HG02885 (cell line): ENCODE measurements at regions not wholly inside any gene's neighbourhood (a gene's known extent, or its start where the extent isn't known, plus 50 kb on each side); places are given as distances from the start of the nearest gene placed in this dataset.

ENCODE experiments used
- ATAC-seq: cut with Tn5 transposase; IDR thresholded peaks from one replicate; pipeline ENCODE4 v1.9.1; 2021; ENCODE audit warnings: mild to moderate bottlenecking; ENCODE audit not compliant: unreplicated experiment, poor library complexity

DNA sequence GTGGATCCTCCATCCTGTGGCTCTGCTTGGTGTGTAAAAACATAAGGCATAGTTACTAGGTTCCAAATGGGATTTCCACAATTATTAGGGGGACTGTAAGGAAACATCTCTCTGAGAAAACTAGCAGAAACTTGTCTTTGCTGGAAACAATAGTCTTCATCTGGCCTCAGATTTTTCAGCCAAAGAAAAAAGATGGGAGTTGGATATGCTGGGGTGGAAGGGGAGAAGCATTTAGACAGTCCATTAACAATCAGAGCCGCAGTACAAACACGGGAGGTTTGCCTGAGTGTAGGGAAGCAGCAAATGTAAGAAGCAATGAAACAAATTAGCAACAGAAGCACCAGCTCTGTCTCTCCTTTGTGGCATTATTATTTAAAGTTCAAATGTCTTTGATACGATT is 402.7 kb upstream of the ZNF608 start:
- ATAC-seq: no peak

DNA sequence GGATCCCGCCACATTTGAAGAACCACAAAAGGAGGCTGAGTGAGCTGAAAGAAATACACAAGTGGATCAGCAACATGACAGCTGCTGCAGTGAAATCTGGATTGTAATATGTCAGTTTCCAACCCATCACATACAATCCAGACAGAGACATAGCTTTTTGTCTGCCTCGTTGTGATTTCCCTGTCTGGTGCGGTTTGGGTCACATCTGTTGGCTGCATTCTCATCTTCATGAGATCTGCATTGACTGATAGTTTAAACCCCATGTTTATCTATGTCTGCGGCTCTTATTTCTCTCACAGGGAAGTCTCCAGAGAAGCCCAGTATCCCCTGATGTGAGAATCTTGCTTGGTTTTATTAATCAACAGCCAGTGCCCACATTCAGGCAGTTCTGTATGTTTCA is 403.1 kb upstream of the ZNF608 start:
- no peak for ATAC-seq

DNA sequence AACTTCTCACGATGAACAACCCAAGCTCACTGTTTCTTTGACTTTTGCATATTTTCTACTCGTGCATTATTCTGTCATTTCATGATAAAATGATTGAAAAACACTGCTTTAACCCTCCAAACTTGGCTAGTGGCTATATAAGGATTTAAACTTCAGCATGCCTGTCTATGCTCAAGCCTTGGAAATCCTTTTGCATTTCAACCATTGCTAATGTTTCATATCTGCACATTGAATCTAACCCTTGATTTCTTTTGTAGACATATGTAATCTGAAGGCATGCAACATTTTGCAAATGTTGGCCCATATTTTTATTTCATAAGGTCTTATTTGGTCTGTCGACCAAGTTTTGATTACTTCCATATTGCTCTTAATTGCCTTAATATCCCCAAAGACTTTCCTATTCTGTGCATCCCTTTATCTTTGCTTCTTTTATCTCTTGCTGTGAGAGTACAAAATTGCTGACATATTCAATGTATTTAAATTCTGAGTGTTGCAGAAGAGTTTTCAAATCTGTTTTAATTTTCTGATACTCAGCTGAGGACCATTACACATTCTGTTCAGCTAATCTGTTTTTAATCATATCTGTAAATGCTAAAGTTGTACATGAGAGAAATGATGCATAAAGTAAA is 403.7 kb upstream of the ZNF608 start:
- ATAC-seq: no peak

DNA sequence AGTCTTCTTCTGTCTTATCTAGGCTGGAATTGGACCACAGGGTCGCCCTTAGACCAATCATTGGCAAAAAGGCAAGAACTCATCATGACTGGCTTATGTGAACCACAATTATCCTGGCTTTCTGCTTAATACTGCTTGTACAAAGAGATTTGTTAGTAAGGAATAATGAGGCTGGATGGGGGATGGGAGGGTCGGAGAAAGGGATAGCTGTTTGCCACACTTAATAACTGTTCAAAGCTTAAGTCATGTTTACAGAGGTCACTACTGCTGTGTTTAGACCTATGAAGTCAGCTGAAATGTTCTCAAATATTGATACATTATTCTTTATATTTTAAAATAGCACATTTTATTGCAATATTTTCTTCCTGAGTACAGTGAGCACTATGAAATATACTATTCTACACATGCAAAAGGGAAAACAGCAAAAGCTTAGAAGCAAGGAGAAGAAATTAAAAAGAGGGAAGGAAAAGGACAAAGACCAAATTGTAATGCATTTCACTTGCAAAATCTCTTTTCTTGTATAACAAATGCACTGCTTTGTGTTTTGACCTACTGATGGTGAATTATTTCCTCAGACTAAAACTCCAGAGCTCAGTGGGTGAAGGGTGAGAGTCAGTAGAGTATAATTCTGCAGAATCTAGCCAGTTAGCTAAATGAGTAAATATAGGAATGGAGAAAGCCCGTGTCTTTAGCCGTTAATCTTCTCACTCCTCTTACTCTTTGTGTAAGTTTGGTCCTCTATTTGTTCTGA is 404.9 kb upstream of the ZNF608 start:
- no peak for ATAC-seq

DNA sequence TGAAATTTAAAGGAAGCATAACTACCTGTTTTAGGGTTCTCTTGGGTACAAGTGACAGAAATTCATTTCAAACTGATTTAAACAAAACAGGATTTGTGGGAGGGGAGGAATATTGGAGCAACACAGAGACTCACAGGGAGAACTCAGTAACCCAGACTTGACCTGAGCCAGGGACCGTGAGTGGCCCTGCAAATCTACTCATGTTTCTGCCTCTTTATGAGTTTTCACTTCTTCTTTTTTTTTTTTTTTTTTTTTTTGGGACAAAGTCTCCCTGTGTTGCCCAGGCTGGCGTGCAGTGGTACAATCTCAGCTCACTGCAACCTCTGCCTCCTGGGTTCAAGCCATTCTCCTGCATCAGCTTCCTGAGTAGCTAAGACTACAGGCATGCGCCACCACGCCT is 405.6 kb upstream of the ZNF608 start:
- ATAC-seq: peak; percentile 85

DNA sequence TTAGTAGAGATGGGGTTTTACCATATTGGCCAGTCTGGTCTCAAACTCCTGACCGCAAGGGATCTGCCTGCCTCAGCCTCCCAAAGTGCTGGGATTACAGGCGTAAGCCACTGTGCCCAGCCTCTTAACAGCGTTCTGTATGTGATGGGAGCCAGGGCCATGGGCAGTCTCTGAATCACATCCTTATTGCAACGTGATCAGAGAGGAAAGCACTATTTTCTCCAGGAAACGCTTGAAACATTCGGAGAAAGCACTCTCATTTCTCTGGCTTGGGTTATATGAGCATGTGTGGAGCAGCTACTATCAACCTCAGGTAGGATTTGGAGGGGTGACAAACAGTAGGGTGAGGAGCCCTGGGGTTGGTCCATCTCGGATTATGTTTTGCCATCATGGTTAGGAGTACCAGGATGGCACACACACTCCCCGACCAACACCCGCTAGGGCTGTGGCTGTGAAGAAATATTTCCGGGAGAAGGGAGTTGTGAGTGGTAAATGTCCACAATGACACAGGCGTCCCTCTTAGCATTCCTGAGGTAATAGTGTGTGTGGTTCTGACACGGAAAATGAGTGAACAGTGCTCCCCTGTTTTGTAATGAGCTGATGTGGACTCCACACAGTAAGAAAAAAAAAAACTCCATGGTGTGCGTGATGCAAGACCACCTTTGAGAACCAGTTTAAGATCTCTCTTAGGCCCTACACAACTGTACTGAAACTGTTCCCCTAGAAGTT is 406.2 kb upstream of the ZNF608 start:
- peak; percentile 19 for ATAC-seq

DNA sequence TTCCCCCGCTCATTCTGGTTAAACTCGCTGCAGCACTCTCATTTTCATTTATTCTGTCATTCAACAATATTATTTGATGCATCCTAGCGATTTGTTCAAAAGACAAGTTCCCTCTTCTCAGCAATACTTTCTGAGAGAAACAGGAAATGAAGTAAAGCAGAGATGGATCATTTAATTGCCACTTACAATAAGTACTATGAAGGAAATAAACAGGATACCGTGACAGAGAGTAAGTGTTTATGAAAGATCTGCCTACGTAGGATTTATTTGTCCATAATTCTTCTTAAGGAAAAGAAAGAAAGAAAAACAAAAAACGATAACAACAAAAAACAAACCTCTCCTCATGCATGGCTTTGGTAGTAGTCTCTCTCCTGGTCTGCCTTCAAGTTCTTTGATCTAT is 406.8 kb upstream of the ZNF608 start:
- no peak for ATAC-seq

DNA sequence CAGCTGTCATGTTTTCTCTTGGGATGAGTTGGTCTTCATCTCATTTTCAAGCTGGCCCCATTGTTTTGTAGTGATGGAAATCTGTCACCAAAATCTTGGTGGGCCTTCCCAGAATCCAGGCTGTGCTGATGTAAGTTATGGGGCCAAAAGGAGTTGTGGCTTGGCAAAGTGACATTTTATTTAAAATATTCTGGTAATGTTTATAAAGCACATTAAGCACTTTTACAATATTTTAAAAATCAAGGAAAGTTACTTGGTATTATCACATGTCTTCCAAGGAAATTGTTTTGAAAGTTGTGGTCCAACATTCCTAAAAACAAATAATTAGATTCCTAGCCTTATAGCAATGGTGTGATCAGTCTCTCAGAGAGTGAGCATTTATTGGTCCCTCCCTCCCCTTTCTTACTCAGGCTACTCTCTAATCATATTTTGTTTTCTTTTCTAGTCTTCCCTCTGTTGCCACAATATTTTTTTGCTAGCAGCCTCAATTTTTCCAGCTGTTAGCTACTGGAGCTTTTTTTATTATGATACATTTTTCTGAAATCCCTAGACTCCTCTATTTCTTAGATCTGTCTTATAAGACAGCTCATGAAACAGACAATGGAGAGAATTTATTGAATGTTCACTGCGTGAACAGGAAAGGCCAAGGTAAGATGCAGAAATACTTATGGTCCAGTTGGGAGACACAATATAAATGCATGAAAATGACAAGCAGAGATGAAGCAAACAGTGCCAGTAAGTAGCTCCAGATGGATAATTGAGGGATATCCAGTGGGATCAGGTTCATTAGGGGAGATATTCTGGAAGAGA is 408.1 kb upstream of the ZNF608 start:
- ATAC-seq: no peak

DNA sequence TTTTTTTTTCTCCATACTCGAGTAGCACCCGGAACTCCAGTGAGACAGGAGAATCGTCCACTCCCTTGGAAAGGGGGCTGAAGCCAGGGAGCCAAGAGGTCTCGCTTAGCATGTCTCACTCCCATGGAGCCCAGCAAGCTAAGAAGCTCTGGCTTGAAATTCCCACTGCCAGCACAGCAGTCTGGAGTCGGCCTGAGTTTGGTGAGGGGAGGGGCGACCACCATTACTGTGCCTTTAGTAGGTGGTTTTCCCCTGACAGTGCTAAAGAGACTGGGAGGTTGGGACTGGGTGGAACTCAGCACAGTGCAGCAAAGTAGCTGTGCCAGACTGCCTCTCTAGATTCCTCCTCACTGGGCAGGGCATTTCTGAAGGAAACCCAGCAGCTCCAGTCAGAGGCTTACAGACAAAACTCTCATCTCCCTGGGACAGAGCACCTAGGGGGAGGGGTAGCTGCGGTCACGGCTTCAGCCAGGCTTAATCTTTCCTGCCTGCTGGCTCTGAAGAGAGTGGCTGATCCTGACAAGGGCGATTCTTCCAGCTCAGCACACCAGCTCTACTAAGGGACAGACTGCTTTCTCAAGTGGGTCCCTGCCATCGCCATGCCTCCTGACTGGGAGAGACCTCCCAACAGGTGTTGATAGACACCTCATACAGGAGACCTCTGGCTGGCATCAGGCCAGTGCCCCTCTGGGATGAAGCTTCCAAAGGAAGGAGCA is 414.5 kb upstream of the ZNF608 start:
- no peak for ATAC-seq

DNA sequence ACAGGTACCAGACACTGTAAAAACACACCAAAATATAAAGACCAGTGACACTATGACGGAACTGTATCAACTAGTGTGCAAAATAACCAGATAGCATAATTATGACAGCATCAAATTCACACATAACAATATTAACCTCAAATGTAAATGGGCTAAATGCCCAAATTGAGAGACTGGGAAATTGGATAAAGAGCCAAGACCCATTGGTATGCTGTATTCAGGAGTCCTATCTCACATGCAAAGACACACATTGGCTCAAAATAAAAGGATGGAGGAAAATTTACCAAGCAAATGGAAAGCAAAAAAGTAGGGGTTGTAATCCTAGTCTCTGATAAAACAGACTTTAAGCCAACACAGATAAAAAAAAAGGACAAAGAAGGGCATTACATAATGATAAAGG is 416.3 kb upstream of the ZNF608 start:
- ATAC-seq: no peak

DNA sequence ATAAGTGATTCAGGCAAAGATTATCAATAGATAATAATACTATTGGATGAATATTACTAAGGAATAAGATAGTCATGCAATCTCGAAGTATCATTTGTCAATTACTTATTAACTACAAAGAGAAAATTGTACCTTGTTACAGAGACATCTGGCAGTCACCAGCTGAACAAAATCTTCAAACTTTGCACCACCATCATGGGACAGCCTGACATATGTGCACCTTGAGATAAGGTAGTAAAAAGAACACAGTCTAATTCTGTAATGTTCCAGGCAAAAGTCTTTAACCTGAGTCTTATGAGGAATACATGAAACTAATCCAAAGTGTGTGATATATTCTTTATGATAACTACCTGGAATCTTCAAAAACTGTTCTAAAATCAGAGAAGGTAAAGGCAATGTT is 423.0 kb upstream of the ZNF608 start:
- ATAC-seq: no peak

DNA sequence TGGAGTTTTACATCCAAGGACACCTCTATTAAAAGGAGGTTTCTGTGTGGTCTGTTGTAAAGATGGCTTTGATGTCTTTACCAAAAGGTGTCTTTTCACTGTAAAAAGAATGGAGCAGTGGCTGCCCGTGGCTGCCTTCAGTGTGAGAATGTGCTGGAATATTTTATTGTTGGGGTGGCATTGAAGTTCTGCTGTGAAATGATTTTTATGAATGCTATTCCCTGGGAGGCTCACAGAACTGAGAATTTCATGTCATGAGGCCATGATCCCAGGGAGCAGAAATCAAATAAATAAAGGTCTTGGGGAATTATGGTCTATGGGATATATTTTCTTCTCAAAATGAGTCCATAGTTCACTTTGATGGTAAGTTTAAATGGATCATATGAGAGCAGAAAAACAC is 425.2 kb upstream of the ZNF608 start:
- ATAC-seq: no peak

DNA sequence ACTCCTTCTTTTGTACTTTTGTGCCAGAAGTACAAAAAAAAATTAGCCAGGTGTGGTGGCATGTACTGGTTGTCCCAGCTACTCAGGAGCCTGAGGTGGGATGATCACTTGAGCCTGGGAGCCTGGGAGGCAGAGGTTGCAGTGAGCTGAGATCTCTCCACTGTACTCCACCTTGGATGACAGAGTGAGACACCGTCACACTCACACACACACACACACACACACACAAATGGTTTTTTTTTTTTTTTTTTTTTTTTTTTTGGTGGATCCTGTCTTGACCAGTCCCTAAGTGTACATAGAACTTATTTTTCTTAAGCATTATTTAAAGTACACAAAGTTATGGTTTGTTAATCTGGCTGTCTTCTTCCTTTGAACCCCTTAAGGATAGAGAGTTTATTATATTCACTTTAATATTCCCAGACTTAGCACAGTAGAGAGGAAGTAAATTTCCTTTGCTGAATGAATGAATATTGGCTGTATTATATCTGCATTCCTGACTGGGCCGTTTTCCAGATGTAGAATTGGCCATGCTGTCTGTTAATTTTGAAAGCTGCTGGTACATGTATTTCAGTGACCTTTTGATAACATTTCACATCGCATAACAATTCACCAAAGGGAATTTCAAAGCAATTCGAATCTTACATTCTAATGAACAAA is 429.0 kb upstream of the ZNF608 start:
- no peak for ATAC-seq

DNA sequence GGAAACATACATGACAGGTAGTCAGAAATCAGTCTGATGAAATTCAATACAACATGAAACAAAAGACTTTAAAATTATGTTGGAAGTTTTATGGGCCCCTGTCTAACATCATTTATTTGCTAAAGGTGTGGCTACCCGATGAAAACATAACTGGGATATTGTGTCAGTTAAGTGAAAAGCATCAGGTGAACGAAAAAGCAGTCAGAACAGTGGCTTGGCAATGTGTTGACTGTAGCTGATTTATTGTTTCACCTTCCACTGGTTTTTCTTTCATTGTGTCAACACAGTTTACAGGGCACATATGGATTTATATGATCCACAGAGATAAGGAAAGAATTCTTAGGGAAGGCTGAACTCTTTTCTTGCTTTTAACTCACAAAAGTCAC is 429.6 kb upstream of the ZNF608 start:
- no peak for ATAC-seq

DNA sequence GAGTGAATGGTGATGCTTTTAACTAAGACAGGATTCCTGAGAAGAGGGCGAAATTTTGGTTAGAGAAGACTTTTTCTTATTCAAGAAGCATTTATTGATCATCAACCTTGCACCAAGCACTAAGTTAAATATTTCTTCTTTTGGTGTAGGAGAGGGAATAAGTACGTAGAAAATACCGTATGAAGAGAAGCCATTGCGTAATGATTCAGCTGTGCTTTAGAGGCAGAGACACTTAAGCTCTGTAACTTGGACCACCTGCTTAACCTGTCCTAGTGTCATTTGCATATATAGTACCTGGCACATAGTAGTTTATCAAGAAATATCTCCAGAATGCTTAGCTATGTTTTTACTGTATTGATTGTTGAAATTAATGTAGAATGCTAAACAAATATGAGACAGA is 430.9 kb upstream of the ZNF608 start:
- no peak for ATAC-seq

DNA sequence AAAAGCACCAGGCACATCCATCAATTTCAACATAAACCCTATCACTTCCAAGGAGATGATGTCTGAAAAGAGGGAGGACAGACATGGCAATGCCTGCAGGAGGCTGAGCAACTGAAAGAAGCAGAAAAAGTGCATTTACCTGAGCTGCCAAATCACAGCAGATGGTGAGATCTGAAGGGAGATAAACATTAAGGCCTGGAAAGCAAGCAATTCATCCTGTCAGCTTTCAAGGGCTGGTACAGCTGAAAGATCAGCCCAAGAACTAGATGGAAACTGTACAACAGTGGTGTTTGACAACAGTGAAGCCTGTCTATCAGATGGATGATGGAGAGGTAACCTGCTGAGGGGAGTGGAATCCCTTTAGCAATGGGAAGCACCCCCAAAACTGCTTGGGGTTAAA is 433.2 kb upstream of the ZNF608 start:
- no peak for ATAC-seq

DNA sequence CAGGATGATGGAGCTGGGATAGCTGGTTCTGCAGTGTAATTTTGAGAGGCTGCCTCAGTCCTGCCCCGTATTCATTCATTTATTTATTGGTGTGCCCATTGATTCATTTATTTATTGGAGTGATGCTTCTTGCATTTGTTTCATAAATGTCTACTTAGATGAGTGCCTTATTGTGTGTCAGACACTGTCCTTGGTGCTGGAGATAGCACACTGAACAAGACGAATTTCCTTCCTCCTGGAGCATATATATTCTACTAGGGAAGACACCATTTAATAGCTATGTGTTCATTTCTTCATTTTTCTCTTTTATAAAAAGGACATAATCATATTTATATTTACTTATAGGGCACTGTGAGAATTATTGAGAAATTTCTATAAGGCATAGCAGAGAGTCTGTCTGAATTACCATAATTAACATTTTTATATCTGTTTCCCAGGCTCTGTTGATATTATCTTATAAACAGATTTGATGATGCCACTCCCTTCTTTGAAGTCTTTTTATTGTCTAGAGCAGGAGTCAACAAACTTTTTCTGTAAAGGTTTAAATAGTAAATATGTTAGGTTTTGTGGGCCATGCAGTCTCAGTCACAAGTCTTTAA is 433.9 kb upstream of the ZNF608 start:
- ATAC-seq: no peak

DNA sequence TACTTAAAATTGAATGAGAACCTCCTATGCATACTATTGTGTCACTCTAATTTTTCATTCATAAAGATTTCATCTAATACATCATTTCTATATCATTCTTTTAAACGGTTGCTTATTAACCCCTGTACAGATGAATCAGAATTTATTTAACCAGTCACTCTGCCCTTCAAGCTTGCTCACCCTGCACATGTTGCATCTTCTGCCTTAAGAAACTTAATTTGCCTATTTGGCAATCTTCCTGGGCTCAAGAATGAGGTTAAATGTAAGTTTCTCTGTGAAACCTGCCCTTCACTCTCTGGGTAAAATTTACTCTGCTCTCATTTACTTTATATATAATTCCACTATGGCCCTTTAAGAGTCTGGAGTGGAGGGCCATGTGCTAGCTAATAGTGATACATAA is 434.7 kb upstream of the ZNF608 start:
- ATAC-seq: no peak

DNA sequence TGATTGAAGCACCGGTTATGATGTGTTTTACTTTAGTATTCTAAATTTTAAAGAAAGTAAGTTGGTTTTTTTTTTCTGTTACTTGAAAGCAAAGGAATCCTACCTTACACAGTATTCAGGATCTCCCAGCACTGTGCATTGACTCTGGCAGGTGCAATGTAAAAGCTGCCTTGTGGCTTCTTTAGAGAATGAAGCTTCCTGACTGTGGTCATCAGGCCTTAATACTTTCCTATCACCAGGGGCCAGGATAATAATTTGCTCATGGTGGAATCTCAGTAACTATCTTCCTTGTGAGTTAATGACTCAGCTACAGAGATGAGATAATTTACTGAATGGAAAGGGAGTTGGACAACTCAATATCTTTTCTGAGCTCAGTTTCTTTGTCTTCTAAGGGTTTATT is 435.5 kb upstream of the ZNF608 start:
- ATAC-seq: no peak
